ENCODE measurements at regions not wholly inside any gene's neighbourhood (a gene's known extent, or its start where the extent isn't known, plus 50 kb on each side); places are given as distances from the start of the nearest gene placed in this dataset.
"Not testable (repeated sequence)": the region's sequence is repeated elsewhere in the genome, so short reads cannot be mapped to it uniquely, and the experiment has no call there.

- DNase-seq = no peak
- Histone ChIP-seq H3K36me3 (no peaks in the 10 kb centered on the region), H3K27me3 (no peaks in the 10 kb centered on the region), H3K4me3 (no peak overlapping the region), H3K4me1 (no peaks in the 10 kb centered on the region), H3K27ac (no peak overlapping the region), H3K9me3 (no peaks in the 10 kb centered on the region)
- WGBS, 4 donors = 82 to 93% (median 87%) methylated on average over 1 of the region's 1 CpG
- intact Hi-C loops (cut with DNase I) = no loop called here
- TF ChIP-seq POLR2A (IDR thresholded peaks at IDR 0.05) (no peak), CTCF (IDR thresholded peaks at IDR 0.05) (no peak)
- no peak for ATAC-seq
Measured at GRCh38 chr3:81195478-81195877, 566.0 kb downstream of the GBE1 start.

DNA sequence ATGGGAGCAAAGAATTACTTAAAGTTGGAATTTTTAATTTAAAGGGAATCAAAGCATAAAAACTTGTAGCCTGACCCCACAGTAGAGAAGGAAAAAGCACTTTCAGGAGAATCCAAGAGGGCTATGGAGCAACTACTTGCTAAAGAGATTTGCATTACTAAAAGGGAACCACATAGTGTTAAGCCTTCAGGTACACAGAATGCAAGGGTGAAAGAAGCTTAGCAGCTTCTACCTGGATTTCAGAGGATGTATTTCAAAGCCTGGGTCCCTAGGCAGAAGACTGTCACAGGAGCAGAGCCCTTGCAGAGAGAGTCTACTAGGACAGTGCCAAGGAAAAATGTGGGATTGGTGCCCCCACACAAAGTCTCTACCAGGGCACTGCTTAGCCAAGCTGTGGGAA is 575.0 kb downstream of the GBE1 start:
- TF ChIP-seq POLR2A (IDR thresholded peaks at IDR 0.05) = no peak
- no peak for TF ChIP-seq CTCF (IDR thresholded peaks at IDR 0.05)
- ATAC-seq = no peak

DNA sequence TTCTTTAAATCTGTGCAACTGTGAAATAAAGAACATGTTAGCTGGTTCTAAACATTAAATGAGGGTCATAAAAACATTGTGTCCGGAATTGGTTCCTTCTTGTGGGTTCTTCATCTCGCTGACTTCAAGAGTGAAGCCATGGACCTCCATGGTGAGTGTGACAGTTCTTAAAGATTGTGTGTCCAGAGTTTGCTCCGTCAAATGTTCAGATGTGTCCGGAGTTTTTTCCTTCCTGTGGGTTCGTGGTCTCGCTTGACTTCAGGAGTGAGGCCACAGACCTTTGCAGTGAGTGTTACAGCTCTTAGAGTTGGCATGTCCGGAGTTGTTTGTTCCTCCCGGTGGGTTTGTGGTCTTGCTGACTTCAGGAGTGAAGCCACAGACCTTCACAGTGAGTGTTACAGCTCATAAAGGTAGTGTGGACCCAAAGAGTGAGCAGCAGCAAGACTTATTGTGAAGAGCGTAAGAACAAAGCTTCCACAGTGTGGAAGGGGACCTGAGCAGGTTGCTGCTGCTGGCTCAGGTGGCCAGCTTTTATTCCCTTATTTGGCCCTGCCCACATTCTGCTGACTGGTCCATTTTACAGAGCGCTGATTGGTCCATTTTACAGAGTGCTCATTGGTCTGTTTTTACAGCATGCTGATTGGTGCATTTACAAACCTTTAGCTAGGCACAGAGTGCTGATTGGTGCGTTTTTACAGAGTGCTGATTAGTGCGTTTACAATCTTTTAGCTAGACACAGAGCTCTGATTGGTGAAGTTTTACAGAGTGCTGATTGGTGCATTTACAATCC is 579.2 kb downstream of the GBE1 start:
- ATAC-seq; H3K4me1 ChIP-seq; H3K27me3 ChIP-seq; H3K4me3 ChIP-seq; DNase-seq; H3K27ac ChIP-seq; H3K36me3 ChIP-seq; intact Hi-C loops (cut with DNase I): not testable (repeated sequence)
- 81 to 85% (median 83%) methylated on average over 12 of the region's 12 CpGs for WGBS, 4 donors
- peaks cover 0 to 14% (median 1%) of the 10 kb centered on the region in 12 donors for H3K9me3 ChIP-seq

More for the DNA sequence above, 575.0 kb downstream of the GBE1 start:
- Histone ChIP-seq H3K4me3 (no peak overlapping the region), H3K27me3 (no peaks in the 10 kb centered on the region), H3K36me3 (no peaks in the 10 kb centered on the region), H3K9me3 (peaks cover 0 to 14% (median under 1%) of the 10 kb centered on the region in 12 donors), H3K27ac (no peak overlapping the region), H3K4me1 (no peaks in the 10 kb centered on the region)
- intact Hi-C loops (cut with DNase I) = no loop called here
- no peak for DNase-seq

GRCh38 chr3:81173514-81173913 is 587.9 kb downstream of the GBE1 start:
- WGBS, 4 donors = 36 to 49% (median 43%) methylated on average over 4 of the region's 4 CpGs
- Histone ChIP-seq H3K27me3 (no peaks in the 10 kb centered on the region), H3K4me3 (no peak overlapping the region), H3K36me3 (no peaks in the 10 kb centered on the region), H3K9me3 (no peaks in the 10 kb centered on the region), H3K27ac (no peak overlapping the region), H3K4me1 (no peaks in the 10 kb centered on the region)
- ATAC-seq (no peak), DNase-seq (no peak)
- no peak for TF ChIP-seq POLR2A (IDR thresholded peaks at IDR 0.05)
- no peak for TF ChIP-seq CTCF (IDR thresholded peaks at IDR 0.05)
- intact Hi-C loops (cut with DNase I) = no loop called here

- TF ChIP-seq POLR2A (IDR thresholded peaks at IDR 0.05) (no peak), CTCF (IDR thresholded peaks at IDR 0.05) (no peak)
- no peak for ATAC-seq
Measured at GRCh38 chr3:81170298-81170697, 591.1 kb downstream of the GBE1 start.

More at GRCh38 chr3:81170298-81170697, 591.1 kb downstream of the GBE1 start:
- Histone ChIP-seq H3K27ac (no peak overlapping the region), H3K4me1 (no peaks in the 10 kb centered on the region), H3K36me3 (no peaks in the 10 kb centered on the region), H3K4me3 (no peak overlapping the region), H3K27me3 (no peaks in the 10 kb centered on the region), H3K9me3 (no peaks in the 10 kb centered on the region)
- intact Hi-C loops (cut with DNase I) = no loop called here
- no peak for DNase-seq

Measured in heart left ventricle (tissue), 16 donors.